CD4-positive, alpha-beta T cell treated with Interleukin-17A for 1 hour (primary cell): ENCODE measurements at regions not wholly inside any gene's neighbourhood (a gene's known extent, or its start where the extent isn't known, plus 50 kb on each side); places are given as distances from the start of the nearest gene placed in this dataset.
"Not testable (repeated sequence)": the region's sequence is repeated elsewhere in the genome, so short reads cannot be mapped to it uniquely, and the experiment has no call there.

ENCODE experiments used
- DNase-seq: peaks from one replicate; pipeline ENCODE4 v3.0.0-alpha.2; 2020

- no peak for DNase-seq
These were observed 1591.4 kb downstream of the REEP3 start for GRCh38 chr10:65112573-65112972.

DNA sequence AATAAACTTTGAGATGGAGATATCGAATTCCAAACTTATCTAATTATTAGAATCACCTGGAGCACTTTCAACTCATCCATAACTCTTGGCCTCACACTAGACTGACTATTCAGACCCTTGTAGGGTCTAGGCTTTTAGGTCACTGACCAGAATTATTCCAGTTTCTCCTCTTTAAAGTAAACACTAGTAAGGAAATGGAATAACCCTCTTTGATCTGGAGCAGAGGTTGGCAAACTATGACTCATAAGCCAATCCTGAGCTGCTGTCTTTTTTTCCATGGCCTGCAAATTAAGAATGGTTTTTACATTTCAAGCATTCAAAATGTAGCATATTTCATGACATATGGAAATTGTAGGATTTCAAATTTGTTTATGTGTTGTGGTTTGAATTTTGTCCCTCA, 1601.9 kb downstream of the REEP3 start:
- DNase-seq, result no peak

DNA sequence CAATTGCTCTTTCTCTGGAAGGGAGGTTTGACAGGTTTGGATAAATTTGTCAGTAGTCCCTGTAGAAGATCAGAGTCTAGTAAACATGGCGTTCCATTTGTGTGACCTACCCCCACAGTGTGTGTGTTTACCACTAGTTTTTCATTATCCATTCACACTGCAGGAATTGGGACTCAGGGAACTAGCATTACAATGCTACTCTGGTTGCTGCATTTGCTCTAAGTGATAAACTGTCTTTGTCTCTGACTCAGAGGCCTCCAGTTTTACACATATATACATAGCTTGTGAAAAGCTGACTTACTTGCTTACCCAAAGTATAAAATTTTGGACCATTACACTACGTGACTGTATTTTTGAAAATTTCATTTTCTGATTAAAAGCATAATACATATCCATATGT, 1604.0 kb downstream of the REEP3 start:
- no peak for DNase-seq

GRCh38 chr10:65126288-65126687, 1605.1 kb downstream of the REEP3 start:
- DNase-seq, result no peak

GRCh38 chr10:65128277-65128676, 1607.1 kb downstream of the REEP3 start:
- DNase-seq, result no peak

- DNase-seq, result no peak
These were observed 1609.1 kb downstream of the REEP3 start for GRCh38 chr10:65130162-65130758.

GRCh38 chr10:65133652-65134051, 1612.5 kb downstream of the REEP3 start:
- DNase-seq, result no peak

GRCh38 chr10:65135508-65135907, 1614.3 kb downstream of the REEP3 start:
- no peak for DNase-seq

GRCh38 chr10:65142641-65143435, 1621.6 kb downstream of the REEP3 start:
- DNase-seq, result no peak

GRCh38 chr10:65143723-65144122, 1622.5 kb downstream of the REEP3 start:
- no peak for DNase-seq

GRCh38 chr10:65149878-65150277, 1628.7 kb downstream of the REEP3 start:
- no peak for DNase-seq

GRCh38 chr10:65166272-65166671, 1645.1 kb downstream of the REEP3 start:
- DNase-seq, result no peak

DNA sequence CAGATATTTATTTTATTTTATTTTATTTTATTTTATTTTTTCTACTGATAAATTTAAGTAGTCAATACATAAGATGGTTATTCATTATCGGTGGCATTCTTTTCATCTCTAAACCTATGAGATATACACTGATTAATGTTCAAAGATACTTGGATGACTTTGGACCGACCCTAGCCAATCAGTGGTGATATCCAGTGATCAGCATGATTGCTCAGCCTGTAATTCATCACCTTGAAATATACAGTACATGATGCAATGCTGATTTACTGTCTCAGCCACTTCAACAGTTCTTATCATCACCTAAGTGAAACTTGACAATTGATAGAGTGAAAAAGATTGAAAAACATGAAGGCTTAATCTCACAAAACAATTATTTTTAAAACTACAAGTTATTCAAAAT, 1651.0 kb downstream of the REEP3 start:
- DNase-seq, result no peak

DNA sequence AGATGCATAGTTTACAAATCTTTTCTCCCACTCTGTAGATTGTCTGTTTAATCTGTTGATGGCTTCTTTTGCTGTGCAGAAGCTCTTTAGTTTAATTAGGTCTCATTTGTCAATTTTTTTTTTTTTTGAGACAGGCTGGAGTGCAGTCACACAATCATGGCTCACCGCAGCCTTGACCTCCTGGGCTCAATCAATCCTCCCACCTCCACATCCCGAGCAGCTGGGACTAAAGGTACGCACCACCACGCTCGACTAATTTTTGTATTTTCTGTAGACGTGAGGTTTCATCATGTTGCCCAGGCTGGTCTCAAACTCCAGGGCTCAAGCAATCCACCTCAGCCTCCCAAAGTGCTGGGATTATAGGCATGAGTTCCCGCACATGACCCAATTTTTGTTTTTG, 1655.8 kb downstream of the REEP3 start:
- DNase-seq, result no peak

- DNase-seq, result no peak
These were observed 1662.0 kb downstream of the REEP3 start for GRCh38 chr10:65183236-65183635.

DNA sequence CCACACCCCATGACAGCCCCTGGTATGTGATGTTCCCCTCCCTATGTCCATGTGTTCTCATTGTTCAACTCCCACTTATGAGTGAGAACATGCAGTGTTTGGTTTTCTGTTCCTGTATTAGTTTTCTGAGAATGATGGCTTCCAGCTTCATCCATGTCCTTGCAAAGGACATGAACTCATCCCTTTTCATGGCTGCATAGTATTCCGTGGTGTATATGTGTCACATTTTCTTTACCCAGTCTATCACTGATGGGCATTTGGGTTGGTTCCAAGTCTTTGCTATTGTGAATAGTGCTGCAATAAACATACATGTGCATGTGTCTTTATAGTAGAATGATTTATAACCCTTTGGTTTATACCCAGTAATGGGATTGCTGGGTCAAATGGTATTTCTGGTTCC, 1665.5 kb downstream of the REEP3 start:
- DNase-seq, result not testable (repeated sequence)

DNA sequence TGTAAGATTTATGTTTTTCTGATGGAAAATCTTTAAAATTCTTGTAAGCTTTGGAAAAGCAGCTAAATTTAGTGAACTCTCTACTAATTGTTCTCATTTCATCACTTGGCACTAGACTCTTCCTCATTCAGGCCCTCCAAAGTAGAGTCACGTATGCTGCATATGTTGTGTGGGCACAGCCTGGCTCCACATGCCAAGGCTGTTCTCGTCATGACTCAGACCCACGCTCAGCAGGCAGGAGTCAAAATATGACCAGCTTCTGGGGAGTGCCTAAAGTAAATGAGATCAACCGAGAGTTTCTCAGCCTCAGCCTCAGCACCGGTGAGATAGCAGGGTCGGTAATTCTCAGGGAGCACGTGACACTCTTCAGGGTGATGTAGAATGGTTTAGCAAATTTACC, 1672.9 kb downstream of the REEP3 start:
- no peak for DNase-seq

DNA sequence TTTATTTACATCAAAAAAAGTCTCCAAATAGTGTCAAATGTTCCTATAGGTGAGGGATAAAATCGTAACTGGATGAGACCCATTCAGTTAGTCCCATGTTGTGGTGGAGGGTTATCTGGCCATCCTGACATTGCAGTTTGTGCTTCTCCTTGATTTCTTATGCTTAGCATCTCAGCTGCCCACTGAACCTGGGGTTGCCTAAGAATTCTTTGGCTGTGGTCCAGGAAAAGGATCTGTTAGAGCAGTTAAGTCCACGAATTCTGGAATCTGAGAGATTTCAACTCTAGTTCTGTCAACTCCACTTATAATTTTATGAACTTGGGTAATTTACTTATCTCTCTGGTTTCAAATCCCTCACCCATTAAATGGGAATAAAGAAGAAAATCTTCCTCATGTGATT, 1673.4 kb downstream of the REEP3 start:
- DNase-seq, result no peak

- DNase-seq, result no peak
These were observed 1674.9 kb downstream of the REEP3 start for GRCh38 chr10:65196111-65196510.

DNA sequence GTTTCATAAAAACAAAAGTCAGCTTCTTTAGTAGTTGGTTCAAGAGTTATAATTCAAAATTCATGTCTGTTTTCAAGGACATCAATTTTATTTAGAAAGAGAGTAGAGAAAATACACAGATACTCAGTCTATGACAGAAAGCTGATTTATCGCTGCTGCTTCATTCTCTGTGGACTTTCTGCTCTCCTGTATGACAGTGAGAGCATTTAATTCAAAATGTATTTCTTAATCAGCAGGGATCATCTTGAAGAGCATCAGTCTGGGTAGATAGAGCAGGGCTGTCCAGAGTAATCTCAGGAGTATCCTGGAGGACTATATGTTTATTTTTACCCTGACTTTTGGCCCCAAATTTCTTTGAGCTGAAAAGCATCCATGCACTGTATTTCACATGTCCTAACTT, 1676.7 kb downstream of the REEP3 start:
- DNase-seq, result no peak

DNA sequence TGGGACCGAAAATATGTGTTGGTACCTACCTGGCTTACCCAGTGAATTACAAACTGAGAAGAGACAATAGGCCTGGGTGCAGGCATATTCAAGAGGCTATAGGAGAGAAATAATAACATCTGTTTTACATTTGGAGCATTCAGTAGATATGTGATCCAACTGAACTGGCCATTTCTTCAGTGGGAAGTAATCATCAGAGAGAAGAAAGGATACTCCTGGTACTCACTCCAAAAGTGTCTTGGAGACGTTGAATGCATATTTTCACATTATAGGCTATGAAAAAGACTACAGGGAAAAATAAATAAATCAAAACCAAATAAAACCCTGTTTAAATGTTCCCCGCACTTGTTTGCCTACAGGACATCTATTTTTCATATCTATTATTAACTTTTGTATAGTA, 1680.3 kb downstream of the REEP3 start:
- no peak for DNase-seq

- DNase-seq, result no peak
These were observed 1683.8 kb downstream of the REEP3 start for GRCh38 chr10:65204999-65205398.

GRCh38 chr10:65213170-65213569, 1692.0 kb downstream of the REEP3 start:
- no peak for DNase-seq

GRCh38 chr10:65219444-65219843, 1698.2 kb downstream of the REEP3 start:
- DNase-seq, result no peak

DNA sequence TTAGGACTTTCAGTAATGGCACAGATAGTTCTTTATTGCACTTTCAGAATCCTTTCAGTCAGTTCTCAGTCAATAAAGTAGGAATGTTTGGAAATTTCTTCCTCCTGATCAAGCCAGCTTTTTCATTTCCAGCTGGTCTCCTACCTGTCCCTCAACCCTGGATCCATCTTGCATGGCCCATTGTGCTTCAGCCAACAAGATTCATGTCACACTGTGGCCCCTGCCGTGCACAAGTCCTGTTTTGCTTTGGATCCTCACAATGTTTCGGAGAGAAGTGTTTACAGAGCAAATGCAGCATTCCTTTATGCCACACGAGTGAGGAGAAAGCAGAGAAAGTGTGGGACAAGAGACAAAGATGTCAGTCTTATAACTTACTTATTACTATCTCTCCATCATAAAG, 1694.7 kb upstream of the LRRTM3 start:
- no peak for DNase-seq
